Mammary epithelial cell (primary cell): ENCODE measurements at regions not wholly inside any gene's neighbourhood (a gene's known extent, or its start where the extent isn't known, plus 50 kb on each side); places are given as distances from the start of the nearest gene placed in this dataset.

Source experiments
- EZH2 ChIP-seq: IDR thresholded peaks from 2 replicates; pipeline ENCODE4 v1.6.1; 2012; ENCODE audit warnings: low read length, inconsistent platforms, borderline replicate concordance
- TF ChIP-seq, protein P1 (sequence below), 2 donors: IDR thresholded peaks in 1 of 2; conservative IDR thresholded peaks in 1 of 2; 2 replicates each; pipeline ENCODE4 v1.5.1; 2011 to 2012; ENCODE audit warnings: inconsistent platforms in 2 of 2, low read length in 2 of 2, mild to moderate bottlenecking in 2 of 2, control low read depth in 1 of 2, low read depth in 1 of 2; ENCODE audit not compliant: insufficient read depth in 1 of 2; ENCODE audit errors: extremely low read depth in 1 of 2

DNA sequence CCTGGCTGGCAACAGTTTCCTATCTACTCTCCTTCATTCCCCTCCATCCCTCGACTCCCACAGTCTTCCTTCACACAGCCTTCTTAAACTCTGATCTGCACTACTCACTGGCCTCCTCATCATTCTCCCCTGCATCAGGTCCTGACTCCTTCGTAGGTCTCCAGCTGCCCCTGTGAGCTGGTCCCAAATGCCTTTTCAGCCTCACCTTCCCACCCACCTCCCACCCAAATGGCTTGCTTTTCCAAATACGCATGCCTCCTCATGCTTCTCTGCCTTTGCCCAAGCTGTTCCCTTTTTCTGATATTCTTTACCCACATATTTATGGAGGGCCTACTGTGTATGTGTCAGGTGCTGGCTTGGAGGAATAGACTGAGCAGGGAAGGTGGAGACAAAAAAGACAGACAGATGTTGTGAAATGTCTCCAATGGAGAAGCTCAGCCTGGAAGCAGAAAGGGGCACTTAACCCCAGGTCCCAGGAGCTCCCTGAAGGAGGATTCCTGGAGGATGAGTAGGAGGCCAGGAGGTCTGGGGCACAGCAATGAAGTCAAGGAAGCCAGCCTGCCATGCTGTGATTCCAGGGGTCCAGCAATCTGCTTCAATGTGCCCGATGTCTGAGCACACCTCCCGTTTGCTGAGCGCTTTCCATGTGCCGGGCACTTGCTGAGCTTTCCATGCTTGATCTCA, 252.2 kb downstream of the SHQ1 start:
- TF ChIP-seq, protein P1, sequence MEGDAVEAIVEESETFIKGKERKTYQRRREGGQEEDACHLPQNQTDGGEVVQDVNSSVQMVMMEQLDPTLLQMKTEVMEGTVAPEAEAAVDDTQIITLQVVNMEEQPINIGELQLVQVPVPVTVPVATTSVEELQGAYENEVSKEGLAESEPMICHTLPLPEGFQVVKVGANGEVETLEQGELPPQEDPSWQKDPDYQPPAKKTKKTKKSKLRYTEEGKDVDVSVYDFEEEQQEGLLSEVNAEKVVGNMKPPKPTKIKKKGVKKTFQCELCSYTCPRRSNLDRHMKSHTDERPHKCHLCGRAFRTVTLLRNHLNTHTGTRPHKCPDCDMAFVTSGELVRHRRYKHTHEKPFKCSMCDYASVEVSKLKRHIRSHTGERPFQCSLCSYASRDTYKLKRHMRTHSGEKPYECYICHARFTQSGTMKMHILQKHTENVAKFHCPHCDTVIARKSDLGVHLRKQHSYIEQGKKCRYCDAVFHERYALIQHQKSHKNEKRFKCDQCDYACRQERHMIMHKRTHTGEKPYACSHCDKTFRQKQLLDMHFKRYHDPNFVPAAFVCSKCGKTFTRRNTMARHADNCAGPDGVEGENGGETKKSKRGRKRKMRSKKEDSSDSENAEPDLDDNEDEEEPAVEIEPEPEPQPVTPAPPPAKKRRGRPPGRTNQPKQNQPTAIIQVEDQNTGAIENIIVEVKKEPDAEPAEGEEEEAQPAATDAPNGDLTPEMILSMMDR (conservative IDR thresholded peaks at IDR 0.05 in 1 of 2, IDR thresholded peaks at IDR 0.05 in 1 of 2; ENCODE audit: extremely low read depth in 1 of 2, insufficient read depth in 1 of 2, low read depth in 1 of 2, low read length in 2 of 2): no peak
- TF ChIP-seq EZH2: no peak
